IPS-20b (cell line): ENCODE measurements at regions not wholly inside any gene's neighbourhood (a gene's known extent, or its start where the extent isn't known, plus 50 kb on each side); places are given as distances from the start of the nearest gene placed in this dataset.

Experiments used
- H3K27ac ChIP-seq: one replicate; pipeline ENCODE4 v1.5.1; 2013; ENCODE audit warnings: low read length
- H3K27me3 ChIP-seq: 2 replicates; pipeline ENCODE4 v1.6.1; 2013; ENCODE audit warnings: mild to moderate bottlenecking, low read length, inconsistent platforms; ENCODE audit not compliant: insufficient read depth
- H3K36me3 ChIP-seq: 2 replicates; pipeline ENCODE4 v1.6.1; 2013; ENCODE audit warnings: low read depth, mild to moderate bottlenecking, inconsistent platforms, low read length, moderate library complexity; ENCODE audit not compliant: insufficient read depth
- H3K4me1 ChIP-seq: 2 replicates; pipeline ENCODE4 v1.6.1; 2013; ENCODE audit warnings: mild to moderate bottlenecking, control low read depth, inconsistent platforms, low read length, moderate library complexity; ENCODE audit not compliant: insufficient read depth
- H3K4me3 ChIP-seq: 2 replicates; pipeline ENCODE4 v1.5.1; 2013; ENCODE audit warnings: mild to moderate bottlenecking, low read length, inconsistent platforms
- H3K9ac ChIP-seq: 2 replicates; pipeline ENCODE4 v1.6.1; 2013; ENCODE audit warnings: low read depth, mild to moderate bottlenecking, inconsistent platforms, low read length, moderate library complexity
- H3K9me3 ChIP-seq: 2 replicates; pipeline ENCODE4 v1.6.1; 2013; ENCODE audit warnings: mild to moderate bottlenecking, low read depth, low read length, inconsistent platforms; ENCODE audit not compliant: insufficient read depth

DNA sequence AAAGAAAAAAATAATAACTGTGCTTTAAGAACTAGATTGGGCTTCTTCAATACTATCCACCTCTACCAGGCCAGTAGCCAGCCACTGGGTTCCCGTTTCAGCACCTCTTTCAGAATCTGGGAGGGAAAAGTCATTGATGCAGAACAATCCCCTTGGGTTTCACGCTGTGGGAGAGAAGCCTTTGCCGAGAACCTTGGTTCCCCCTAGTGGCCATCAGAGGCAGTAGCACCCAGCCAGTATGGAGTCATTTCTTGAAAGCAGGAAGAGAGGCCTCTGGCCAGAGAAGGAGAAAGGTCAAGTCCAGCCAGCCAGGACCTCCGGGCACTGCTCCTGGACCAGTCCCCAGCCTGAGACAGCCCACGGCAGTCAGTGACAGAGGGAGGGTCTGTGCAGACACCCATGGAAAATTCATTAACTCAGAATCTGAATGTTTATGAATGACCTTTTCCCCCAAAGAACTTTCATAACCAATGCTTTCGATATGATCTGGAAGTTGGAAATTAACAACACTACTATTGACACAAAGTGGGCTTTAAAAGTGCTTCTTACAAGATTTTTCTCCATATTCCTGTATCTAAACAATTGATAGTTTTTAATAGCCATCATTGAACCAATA lies 51.2 kb upstream of the CDH5 start:
- no peak overlapping the region for H3K9ac ChIP-seq
- no peak overlapping the region for H3K27ac ChIP-seq
- no peaks in the 10 kb centered on the region for H3K36me3 ChIP-seq
- H3K4me3 ChIP-seq: no peak overlapping the region
- no peaks in the 10 kb centered on the region for H3K27me3 ChIP-seq
- H3K4me1 ChIP-seq: no peaks in the 10 kb centered on the region
- H3K9me3 ChIP-seq: no peaks in the 10 kb centered on the region

DNA sequence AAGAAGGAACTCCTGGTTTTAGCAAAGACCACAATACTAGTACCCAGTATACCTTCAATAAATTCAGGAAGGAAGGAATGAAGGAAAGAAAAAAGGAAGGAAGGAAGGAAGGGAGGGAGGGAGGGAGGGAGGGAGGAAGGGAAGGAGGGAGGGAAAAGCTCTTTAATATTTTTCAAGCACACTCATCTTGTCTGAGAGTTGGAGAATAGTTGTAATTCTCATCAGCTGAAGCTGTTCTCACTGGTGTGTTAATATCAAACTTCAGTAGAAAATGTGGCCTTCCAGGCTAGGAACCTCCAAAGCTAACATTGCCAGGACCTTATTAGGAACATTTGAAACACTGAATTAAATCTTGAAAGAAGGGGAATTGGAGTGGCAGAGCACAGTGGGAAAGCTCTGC lies 55.2 kb upstream of the CDH5 start:
- Histone ChIP-seq H3K27me3 (no peaks in the 10 kb centered on the region), H3K36me3 (no peaks in the 10 kb centered on the region), H3K27ac (no peak overlapping the region), H3K9me3 (no peaks in the 10 kb centered on the region), H3K9ac (no peak overlapping the region), H3K4me1 (no peaks in the 10 kb centered on the region), H3K4me3 (no peak overlapping the region)

DNA sequence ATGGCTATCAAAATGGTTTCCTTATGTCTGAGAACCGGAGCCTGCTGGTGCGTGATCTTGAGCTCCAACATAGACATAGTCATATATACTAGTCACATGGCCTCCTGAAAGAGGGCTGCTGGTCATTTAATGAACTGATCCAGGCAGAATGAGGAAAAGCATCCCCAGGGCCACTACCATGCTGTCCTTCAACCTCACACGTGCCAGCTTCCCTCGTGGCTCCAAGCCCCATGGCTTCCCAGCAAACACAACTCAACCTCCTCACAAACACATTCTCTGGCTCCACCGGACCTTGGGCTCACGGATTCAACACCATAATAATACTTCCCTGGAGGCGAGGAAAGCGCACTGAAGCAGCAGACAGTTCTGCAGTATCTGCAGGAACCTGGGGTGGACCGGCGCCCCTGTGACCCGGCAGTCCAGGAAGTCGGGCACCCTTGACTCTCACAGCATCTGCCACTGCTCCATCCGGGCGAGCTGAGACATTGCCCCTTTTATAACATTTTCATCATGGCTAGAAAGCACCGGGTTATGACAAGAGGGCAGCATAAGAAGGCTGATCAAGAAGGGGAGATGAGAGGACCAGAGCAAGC lies 57.2 kb upstream of the CDH5 start:
- H3K27me3 ChIP-seq: no peaks in the 10 kb centered on the region
- no peak overlapping the region for H3K4me3 ChIP-seq
- no peak overlapping the region for H3K27ac ChIP-seq
- no peaks in the 10 kb centered on the region for H3K9me3 ChIP-seq
- no peaks in the 10 kb centered on the region for H3K4me1 ChIP-seq
- H3K9ac ChIP-seq: no peak overlapping the region
- H3K36me3 ChIP-seq: no peaks in the 10 kb centered on the region

DNA sequence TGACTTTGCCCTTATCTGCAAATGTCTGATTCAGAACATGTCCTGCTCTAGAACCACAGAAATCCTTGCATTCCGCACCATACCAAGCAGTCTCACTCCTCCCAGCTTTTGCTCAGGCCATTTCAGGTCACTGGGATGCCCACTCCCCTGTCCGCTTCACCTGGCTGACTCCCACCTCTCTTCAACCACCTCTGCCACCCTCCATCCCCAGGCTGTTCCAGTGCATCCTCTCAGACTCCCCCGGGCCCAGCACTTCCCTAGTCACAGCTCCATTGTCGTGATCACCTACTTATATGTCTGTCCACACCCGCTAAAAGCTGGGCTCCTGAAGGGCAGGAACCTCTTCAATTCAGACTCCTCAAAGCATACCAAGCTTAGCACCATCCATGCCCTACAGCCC lies 58.4 kb upstream of the CDH5 start:
- Histone ChIP-seq H3K4me1 (no peaks in the 10 kb centered on the region), H3K4me3 (no peak overlapping the region), H3K36me3 (no peaks in the 10 kb centered on the region), H3K9me3 (no peaks in the 10 kb centered on the region), H3K27ac (no peak overlapping the region), H3K27me3 (no peaks in the 10 kb centered on the region), H3K9ac (no peak overlapping the region)

DNA sequence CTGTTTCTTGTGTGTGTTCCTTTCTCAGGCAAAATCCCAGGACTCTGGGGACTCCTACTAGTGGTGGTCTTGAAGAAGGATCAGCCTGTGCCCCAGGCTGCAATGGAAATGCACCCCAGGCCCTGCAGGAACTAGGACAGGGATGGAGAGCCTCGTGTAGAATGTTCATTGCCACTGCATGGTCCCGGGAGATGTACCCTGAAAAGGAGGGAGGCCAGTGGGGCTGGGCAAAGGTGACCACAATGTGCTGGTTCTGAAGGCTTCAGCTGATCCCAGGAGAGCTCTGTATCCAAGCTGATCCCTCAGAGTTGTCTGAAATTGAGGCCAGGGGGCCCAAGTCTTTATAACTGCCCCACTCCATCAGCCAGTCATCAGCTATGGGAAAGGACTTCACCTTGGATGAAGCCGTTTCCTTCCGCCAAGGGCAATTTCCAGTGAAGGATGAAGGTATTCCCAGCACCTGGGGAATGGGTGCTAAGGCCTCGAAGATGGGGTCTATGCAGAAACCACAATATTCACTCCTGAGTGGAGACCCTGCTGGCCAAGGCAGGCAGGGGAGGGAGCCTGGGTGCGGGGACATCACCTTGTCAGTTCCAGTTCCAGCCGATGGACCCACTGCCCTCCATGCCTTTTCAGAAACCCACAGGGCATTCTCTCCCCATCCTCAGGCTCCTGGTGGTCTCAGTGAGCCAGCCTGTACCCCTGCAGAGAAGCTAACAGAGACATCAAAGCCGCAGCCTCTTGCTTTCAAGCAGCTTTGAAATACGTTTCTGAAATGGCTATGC lies 59.9 kb upstream of the CDH5 start:
- Histone ChIP-seq H3K9me3 (no peaks in the 10 kb centered on the region), H3K36me3 (no peaks in the 10 kb centered on the region), H3K9ac (no peak overlapping the region), H3K27me3 (no peaks in the 10 kb centered on the region), H3K4me3 (no peak overlapping the region), H3K27ac (no peak overlapping the region), H3K4me1 (no peaks in the 10 kb centered on the region)

DNA sequence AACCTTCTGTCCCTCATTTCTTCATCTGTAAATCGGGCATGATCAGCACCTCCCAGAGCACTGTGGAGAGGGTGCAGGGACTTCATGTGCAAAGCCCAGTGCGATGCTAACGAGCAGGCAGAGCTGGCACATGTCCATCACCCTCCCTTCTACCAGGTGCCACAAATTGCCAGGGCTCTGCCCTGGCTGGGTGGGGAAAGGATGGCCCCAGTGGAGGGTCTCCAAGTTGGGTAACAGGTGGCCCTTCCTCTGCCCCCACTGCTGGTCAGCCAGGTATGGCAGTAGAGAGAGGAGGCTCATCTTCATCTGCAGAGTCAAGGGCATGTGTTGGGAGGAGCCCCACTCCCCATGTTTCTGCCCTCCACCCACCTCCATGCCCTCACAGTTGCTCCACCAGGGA lies 61.5 kb upstream of the CDH5 start:
- Histone ChIP-seq H3K27ac (no peak overlapping the region), H3K27me3 (no peaks in the 10 kb centered on the region), H3K4me3 (no peak overlapping the region), H3K36me3 (no peaks in the 10 kb centered on the region), H3K9me3 (no peaks in the 10 kb centered on the region), H3K9ac (no peak overlapping the region), H3K4me1 (no peaks in the 10 kb centered on the region)

DNA sequence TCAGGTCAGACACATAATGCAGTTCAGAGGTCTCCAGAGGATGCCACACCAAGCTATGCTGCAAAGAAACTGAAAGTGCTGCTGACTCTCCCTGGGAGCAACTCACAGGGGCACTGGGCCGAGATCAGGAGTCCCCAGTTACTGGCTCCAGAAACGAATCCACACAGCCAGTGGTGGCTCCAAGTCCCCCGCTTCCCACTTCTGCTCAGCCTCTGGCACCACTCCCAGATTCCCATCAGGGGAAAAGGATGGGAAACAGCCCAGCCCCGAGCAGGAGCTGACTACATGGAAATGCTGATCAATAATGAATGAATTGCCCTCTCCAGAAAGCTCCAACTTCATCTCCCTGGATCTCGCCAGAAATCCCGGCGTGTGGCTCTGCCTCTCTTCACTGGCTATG lies 62.3 kb upstream of the CDH5 start:
- Histone ChIP-seq H3K27me3 (no peaks in the 10 kb centered on the region), H3K36me3 (no peaks in the 10 kb centered on the region), H3K9ac (no peak overlapping the region), H3K9me3 (no peaks in the 10 kb centered on the region), H3K4me1 (no peaks in the 10 kb centered on the region), H3K27ac (no peak overlapping the region), H3K4me3 (no peak overlapping the region)

DNA sequence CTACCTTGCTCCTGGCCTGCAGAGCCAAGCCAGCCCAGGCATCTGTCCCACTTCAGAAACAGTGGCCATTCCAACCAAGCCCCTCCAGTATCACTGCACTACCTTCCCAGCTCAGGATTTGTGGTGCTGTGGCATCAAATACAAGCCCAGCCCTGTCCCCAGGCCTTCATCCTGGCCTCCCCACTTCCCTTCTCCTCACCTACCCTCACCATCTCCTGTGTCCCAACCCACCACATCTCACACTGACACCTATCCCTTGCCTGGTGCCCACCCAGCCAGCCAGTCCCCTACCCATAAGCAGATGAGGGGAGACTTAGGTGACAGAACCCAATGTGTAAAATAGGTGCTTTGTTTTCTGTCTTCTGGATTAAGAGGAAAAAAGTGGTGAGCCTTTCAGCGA lies 66.0 kb upstream of the CDH5 start:
- no peaks in the 10 kb centered on the region for H3K36me3 ChIP-seq
- H3K4me3 ChIP-seq: no peak overlapping the region
- H3K27ac ChIP-seq: no peak overlapping the region
- no peaks in the 10 kb centered on the region for H3K27me3 ChIP-seq
- H3K4me1 ChIP-seq: no peaks in the 10 kb centered on the region
- H3K9me3 ChIP-seq: no peaks in the 10 kb centered on the region
- H3K9ac ChIP-seq: no peak overlapping the region

DNA sequence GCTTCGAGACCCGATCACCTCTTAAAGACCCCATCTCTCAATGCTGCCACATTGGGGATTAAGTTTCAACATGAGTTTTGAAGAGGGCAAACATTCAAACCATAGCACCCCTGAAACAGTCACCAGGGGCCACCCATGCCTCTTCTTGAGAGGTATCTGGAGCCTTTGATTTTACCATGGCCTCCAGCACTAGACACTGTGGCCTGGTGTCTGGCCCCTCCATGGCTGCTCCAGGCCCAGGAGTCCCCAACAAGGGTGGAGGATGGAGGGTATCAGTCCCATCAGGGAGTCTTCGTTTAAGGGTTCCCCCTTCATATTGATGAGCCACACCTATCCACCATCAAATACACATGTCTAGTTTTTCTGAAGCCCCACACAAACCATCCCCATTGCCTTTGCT lies 66.5 kb upstream of the CDH5 start:
- Histone ChIP-seq H3K4me3 (no peak overlapping the region), H3K27ac (no peak overlapping the region), H3K36me3 (no peaks in the 10 kb centered on the region), H3K9me3 (no peaks in the 10 kb centered on the region), H3K27me3 (no peaks in the 10 kb centered on the region), H3K9ac (no peak overlapping the region), H3K4me1 (no peaks in the 10 kb centered on the region)

DNA sequence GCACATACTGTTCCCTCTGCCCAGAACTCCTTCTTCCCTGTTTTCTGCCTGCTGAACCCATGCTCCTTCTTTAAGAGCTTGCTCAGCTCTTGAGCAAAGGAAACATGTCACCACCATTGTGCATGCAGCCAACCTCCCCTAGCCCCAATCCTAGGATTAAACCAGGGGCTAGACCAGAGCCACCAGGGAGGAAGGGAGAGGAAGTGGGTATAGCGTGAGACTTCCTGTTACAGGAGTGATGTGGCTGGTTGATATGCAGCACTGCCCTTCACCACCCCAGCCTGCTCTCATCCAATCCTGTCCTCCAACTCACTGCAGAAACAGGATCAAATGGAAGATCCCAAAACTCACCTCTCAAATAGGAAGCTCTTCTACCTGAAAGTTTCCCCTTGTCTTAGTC lies 67.1 kb upstream of the CDH5 start:
- no peaks in the 10 kb centered on the region for H3K36me3 ChIP-seq
- H3K27ac ChIP-seq: no peak overlapping the region
- no peak overlapping the region for H3K9ac ChIP-seq
- H3K4me3 ChIP-seq: no peak overlapping the region
- H3K27me3 ChIP-seq: no peaks in the 10 kb centered on the region
- H3K4me1 ChIP-seq: no peaks in the 10 kb centered on the region
- no peaks in the 10 kb centered on the region for H3K9me3 ChIP-seq

DNA sequence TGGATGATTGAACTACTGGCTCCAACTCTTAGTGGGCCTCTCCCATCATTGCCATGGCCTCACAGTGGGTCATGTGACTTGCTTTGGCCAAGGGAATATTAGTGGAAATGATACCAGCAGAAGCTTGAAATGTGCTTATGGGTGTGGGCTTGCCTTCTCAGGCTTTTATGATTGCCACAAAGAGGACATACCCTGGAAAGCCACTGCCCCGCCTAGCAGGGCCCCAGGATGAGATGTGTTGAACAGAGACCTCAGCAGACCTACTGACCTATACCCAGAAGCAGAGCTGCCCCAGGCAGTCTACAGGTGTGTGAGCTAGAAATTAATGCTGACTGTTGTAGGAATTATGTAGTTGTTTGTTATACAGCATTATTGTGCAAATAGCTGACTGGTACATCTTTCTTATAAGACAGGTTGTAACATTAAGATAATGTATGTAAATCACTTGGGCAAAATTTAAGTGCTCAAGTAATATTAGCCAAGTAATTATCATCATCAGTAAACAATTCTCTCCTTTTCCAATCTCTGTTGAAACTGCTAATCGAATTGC lies 67.8 kb upstream of the CDH5 start:
- Histone ChIP-seq H3K9me3 (no peaks in the 10 kb centered on the region), H3K36me3 (no peaks in the 10 kb centered on the region), H3K9ac (no peak overlapping the region), H3K4me3 (no peak overlapping the region), H3K4me1 (no peaks in the 10 kb centered on the region), H3K27me3 (no peaks in the 10 kb centered on the region), H3K27ac (no peak overlapping the region)

DNA sequence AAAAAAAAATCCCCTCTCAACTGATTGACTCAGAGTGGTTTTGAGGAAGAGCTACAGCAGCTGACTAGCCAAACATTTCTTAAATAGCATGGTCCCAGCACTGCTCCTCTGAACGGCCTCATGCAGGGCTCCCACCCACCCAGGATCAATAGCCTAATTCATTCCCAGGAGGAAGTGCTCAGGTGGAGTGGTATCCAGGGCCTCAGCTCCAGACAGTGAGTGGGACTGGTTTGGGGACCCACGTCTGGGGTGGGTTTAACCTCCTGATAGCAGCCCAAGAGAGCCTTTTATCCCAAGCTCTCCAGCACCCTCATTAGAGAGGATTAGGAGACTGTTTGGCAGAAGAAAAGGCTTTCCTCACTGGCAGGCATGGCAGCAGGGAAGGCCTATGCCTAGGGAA lies 68.5 kb upstream of the CDH5 start:
- Histone ChIP-seq H3K9ac (no peak overlapping the region), H3K36me3 (no peaks in the 10 kb centered on the region), H3K4me3 (no peak overlapping the region), H3K27me3 (no peaks in the 10 kb centered on the region; the same call in 1 of the 2 replicates), H3K4me1 (no peaks in the 10 kb centered on the region), H3K27ac (no peak overlapping the region), H3K9me3 (no peaks in the 10 kb centered on the region)
